Tibial nerve (tissue), 3 donors: ENCODE measurements at regions not wholly inside any gene's neighbourhood (a gene's known extent, or its start where the extent isn't known, plus 50 kb on each side); places are given as distances from the start of the nearest gene placed in this dataset.
"Not testable (repeated sequence)": the region's sequence is repeated elsewhere in the genome, so short reads cannot be mapped to it uniquely, and the experiment has no call there.

Experiments
- CTCF ChIP-seq, 5 experiments: fragments of 200-600 bp in 3 of 5; fragments of 450-650 bp in 2 of 5; sonication (generic) in 3 of 5; IDR thresholded peaks; one replicate each; pipeline ENCODE4 v1.5.1; 2016 to 2019; ENCODE audit warnings: antibody characterized with exemption in 5 of 5, mild to moderate bottlenecking in 3 of 5, moderate library complexity in 2 of 5
- POLR2A ChIP-seq, 2 donors: fragments of 450-650 bp; IDR thresholded peaks; one replicate each; pipeline ENCODE4 v1.6.1; 2017; ENCODE audit warnings: antibody characterized with exemption in 2 of 2, mild to moderate bottlenecking in 2 of 2, moderate library complexity in 2 of 2

- TF ChIP-seq CTCF, POLR2A (IDR thresholded peaks at IDR 0.05): not testable (repeated sequence)
These were observed 89.7 kb upstream of the USP25 start for GRCh38 chr21:15640113-15640512.
